Lower leg skin (tissue), 3 donors: ENCODE measurements at regions not wholly inside any gene's neighbourhood (a gene's known extent, or its start where the extent isn't known, plus 50 kb on each side); places are given as distances from the start of the nearest gene placed in this dataset.

Source experiments
- CTCF ChIP-seq, 3 donors: fragments of 450-650 bp; IDR thresholded peaks; one replicate each; pipeline ENCODE4 v1.5.1; 2016; ENCODE audit warnings: antibody characterized with exemption in 3 of 3, mild to moderate bottlenecking in 3 of 3, moderate library complexity in 2 of 3
- POLR2A ChIP-seq, 2 donors: fragments of 450-650 bp; IDR thresholded peaks; one replicate each; pipeline ENCODE4 v1.6.1; 2016 to 2017; ENCODE audit warnings: antibody characterized with exemption in 2 of 2, mild to moderate bottlenecking in 1 of 2, moderate library complexity in 1 of 2

GRCh38 chr5:164336906-164337305 is 831.5 kb downstream of the MAT2B start:
- TF ChIP-seq CTCF (IDR thresholded peaks at IDR 0.05) = no peak
- no peak for TF ChIP-seq POLR2A (IDR thresholded peaks at IDR 0.05)
